ENCODE measurements at regions not wholly inside any gene's neighbourhood (a gene's known extent, or its start where the extent isn't known, plus 50 kb on each side); places are given as distances from the start of the nearest gene placed in this dataset.
"Not testable (repeated sequence)": the region's sequence is repeated elsewhere in the genome, so short reads cannot be mapped to it uniquely, and the experiment has no call there.

DNA sequence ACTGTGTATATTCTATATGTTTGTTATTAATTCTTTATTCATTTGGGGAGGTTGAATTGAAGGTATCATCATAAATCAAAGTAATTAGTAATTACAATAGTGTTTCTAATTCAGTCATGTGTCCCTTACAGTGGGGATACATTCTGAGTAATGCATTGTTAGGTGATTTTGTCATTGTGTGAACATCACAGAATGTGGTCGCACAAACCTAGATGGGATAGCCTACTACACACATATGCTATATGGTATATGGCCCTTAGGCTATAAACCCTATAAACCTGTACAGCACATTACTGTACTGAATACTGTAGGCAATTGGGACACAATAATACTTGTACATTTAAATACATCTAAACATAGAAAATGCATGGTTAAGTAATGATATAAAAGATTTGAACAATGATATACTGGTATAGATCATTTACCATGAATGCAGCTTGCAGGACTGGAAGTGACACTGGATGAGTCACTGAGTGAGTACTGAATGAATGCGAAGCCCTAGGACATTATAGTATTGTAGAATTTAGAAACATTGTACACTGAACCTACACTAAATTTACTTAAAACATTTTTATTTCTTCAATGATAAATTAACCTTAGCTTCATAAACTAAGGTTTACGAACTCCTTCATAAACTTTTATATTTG, 936.2 kb upstream of the CHORDC1 start:
- DNase-seq (ENCODE audit: low read depth in 2 of 2), result no peak

DNA sequence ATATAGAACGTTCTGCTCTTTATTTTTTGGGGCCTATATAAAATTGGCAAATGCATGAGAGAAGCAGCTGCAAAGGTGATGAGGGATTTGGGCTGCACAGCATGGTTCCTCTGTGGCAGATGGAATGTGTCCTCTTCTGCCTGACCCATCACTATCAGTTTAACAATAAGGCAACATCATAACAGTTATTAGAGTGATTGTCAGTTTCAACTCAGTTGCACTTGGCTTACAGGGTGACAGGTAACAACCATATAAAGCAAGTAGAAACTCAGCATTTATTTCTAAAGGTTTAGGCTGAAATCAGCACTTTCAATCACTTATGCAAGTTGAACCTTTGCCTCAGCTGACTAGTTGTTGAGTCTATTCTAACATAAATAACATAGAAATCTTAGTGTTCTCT, 935.4 kb upstream of the CHORDC1 start:
- DNase-seq (ENCODE audit: low read depth in 2 of 2), result no peak

DNA sequence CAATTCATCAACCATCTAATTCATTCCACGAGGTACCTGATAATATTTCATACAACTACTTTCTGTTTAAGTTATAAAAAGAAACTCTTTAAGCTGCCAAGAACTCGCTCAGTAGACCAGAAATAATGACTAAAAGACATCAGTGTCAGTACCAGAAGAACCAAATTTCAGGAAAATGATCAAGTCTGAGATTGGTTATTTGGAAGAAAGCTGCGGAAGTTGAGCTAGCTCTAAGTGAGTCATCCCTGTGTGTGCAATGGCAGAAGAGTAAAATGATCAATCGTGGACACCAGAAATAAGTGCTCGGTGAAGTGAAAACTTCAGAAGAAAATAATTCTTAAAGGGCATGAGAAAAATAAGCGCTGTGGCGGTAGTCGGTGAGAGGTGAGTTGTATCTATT, 933.2 kb upstream of the CHORDC1 start:
- DNase-seq (ENCODE audit: low read depth in 2 of 2), result no peak

DNA sequence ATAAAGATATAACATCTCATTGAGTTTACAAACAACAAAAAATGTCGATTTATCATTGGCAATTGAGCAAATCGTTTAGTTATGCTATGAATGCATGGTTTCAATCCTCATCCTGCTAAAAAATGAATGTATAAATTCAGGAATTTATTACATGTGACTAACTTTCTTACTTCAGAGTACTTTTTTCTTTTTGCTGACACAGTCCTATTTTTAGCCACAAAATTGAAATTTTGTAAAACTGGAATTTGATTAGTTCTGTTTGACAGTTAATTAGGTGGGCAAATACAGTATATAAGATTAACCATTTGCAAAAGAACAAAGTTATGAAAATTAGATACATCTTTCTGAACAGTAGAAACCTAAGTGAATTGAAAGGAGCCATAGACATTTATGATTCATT, 925.0 kb upstream of the CHORDC1 start:
- no peak for DNase-seq (ENCODE audit: low read depth in 2 of 2)

DNA sequence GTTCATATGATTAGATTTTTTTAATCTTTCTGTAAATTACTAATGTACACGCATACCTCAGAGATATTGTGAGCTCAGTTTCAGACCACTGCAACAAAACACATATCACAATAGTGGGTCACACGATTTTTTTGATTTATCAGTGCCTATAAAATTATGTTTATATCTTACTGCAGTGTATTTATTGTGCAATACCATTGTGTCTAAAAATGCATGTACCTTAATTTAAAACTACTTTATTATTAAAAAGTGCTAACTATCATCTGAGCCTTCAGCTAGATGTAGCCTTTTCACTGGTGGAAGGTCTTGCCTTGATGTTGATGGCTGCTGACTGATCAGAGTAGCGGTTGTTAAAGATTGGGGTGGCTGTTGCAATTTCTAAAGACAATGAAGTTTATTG, 918.8 kb upstream of the CHORDC1 start:
- DNase-seq (ENCODE audit: low read depth in 2 of 2), result no peak

DNA sequence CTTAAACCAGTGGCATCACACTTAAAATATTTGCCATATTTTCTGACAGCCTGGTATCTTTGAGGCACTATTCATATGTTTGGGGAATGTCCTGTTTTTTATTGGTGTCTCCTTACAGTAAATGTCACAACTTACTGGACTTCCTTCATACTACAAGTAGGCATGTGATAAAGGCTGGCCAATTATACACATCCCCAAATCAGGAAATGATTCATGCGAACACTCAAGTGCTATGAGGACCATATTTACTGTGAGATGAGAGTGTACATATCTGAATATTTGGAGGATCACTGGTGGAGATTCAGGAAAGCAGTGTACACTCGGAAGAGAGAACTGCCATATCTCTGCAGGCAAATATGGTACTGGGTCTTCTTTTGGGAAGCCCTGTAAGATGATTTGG, 913.8 kb upstream of the CHORDC1 start:
- no peak for DNase-seq (ENCODE audit: low read depth in 2 of 2)

DNA sequence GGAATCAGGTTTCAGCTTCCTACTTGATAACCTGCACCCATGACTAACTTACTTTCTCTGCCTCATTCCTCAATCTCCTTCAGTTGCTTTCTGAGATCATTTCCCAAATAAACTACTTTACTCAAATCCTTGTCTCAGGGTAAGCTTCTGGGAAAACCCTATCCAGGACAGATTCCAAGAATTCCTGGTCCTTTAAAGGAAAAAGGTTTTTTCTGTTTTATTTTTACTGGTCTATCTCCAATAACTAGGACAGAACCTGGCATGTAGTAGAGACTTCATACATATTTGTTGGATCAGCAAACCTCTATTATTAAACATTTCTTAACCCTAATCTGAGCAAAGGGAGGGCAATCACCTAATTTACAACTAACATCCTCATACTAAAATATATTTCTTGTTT, 910.5 kb upstream of the CHORDC1 start:
- DNase-seq (ENCODE audit: low read depth in 2 of 2), result no peak

DNA sequence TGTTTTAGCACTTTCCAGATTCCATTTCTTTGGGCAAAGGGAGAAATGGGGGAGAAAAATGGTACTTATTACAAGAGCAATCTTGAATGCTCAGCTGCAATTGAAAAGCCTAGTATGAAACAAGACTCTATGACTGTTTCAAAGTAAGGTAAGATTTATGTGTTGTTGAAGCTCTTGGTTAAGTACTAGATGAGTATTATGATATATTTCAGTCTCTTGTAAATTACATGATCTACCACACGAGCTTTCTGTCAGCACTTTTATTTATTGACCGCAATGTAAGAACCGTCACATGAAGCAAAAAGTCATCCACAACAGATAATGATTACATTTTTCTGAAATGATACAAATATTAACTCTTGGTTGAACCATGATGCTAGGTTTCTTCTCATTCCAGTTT, 906.7 kb upstream of the CHORDC1 start:
- no peak for DNase-seq (ENCODE audit: low read depth in 2 of 2)

DNA sequence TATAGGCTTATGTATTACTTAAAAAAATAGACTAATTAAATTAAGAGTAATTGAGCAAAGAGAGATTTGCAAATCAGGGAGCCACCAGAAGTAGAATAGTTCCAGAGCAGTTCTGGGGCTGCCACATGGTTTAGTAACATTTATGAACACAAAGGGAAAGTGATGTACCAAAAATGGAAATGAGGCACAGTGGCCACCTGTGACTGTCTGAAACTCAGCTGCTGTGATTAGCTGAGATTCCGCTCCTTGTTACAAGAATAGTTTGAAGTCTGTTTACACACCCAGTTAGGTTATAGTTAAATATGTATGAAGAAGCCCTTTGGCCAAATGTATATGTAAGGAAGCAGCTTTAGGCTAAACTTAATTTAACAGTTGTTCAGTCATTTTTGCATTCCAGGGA, 901.5 kb upstream of the CHORDC1 start:
- DNase-seq (ENCODE audit: low read depth in 2 of 2), result no peak

DNA sequence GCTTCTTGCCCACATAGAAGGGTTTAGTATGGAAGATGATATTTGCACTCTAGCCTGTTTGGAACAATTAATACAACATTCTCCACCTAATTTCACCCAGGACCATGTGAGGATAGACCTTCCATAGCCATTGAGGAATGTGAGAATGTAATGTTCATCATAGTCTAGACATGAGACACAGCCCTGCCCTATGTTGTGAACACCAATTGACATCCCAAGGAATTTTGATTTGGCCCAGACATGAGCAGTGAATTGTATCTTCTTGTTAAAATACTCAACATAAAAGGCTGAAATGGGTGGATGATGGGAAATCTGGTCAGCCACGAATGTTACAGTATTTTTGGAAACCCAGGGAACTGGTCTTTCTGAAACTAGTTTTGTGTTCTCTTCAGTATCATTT, 892.3 kb upstream of the CHORDC1 start:
- DNase-seq (ENCODE audit: low read depth in 2 of 2), result no peak

DNA sequence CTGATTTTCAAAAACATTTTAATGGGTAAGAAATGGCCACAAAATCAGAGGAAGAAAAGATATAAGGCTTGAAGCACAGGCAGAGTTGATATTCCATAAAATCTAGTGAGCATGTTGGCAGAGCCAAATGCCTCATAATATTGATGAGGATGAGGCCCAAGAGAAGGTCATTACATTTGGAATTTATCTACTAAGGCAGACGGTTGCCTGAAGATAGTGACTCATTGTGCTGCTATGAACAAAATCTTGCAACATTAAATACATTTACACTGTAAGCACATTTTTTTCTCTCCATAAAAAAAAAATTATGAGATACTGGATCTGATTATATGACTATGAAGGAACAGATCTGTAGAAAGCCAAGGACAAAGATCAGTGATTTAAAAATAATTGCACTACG, 881.4 kb upstream of the CHORDC1 start:
- DNase-seq (ENCODE audit: low read depth in 2 of 2), result no peak

DNA sequence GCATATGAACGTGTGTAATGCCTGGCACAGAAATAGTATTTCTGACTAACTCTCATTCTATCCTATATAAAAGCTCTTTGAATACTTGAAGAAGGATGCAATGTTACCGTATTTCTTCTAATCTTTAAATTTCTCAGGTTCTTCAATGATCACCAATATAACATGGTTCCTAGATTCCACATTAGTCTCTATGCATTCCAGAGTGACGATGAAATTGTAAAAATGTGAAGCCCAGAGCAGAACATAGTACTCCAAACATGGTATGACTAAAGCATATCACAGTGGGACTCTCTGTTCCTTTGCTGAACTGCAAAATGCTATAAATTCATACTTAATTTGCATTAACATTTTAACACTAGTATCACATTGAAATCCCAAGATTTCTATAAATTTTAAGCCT, 877.6 kb upstream of the CHORDC1 start:
- DNase-seq (ENCODE audit: low read depth in 2 of 2), result no peak

DNA sequence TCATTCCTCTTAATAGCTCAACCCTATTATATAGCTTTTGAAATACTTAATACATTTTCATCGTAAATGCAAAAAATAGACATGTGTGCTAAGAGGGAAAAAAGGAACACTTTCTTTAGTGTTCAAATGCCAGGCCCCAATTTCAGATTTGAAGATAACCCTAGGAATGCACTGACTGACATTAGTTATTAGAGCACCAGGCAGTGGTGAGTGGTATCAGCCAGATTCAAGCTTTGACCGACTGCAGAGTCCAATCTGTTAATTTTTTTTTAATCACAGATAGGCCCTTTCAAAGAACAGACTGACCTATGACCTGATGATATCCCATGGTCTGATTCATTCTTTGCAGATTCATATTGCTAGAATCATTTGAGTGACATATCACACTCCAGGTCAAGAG, 874.2 kb upstream of the CHORDC1 start:
- DNase-seq (ENCODE audit: low read depth in 2 of 2), result no peak

DNA sequence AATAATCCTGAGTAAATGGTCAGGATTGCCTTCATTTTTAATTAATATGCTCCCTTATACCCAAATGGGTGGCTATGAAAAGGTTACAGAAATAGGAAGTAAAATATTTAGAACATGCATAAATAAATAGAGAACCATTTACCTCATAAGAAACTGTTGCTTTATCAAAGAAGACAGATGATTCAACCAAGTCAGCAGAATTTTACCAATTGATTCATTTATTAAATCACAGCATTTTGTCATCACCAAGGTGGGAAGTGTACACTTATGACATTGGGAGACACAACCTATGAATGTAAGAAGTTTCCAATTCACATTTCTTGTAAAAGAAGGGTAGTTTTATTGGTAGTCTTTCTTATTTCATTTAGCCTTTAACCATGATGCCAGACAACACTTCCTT, 870.3 kb upstream of the CHORDC1 start:
- no peak for DNase-seq (ENCODE audit: low read depth in 2 of 2)

DNA sequence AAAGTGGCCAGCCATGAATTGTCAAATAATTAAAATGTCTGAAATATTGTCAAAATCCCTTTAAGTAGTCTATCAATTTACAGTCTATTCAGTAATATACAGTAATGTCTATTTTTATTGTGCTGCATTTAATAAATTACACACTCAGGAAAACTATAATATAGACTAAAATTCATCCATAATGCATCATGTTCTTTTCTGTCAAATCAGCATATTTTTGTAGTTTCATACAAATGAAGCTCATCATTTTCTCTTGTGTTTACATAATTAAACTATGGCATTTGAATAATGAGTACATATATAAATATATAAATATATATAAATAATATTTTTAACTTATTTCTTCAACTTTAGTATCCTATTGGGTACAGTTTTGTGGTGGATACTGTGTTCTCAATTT, 868.7 kb upstream of the CHORDC1 start:
- no peak for DNase-seq (ENCODE audit: low read depth in 2 of 2)

DNA sequence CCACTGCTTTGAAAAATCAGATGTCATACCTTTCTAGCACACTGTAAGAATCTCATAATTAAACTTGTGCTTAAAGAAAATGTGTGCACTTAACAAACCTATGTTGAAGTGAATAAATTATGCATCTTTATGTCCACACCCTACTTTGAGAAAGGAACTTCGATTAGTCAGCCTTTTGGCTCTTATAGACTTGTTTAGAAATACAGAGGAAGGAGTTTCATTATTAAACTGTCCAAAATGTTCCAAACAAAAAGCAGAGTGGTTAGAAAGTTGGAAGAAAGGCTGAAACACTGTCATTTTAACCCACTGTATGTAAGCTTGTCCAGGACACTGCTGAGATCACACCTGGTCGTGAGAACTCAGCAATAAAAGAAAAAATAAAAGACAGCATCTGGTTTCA, 863.2 kb upstream of the CHORDC1 start:
- no peak for DNase-seq (ENCODE audit: low read depth in 2 of 2)

DNA sequence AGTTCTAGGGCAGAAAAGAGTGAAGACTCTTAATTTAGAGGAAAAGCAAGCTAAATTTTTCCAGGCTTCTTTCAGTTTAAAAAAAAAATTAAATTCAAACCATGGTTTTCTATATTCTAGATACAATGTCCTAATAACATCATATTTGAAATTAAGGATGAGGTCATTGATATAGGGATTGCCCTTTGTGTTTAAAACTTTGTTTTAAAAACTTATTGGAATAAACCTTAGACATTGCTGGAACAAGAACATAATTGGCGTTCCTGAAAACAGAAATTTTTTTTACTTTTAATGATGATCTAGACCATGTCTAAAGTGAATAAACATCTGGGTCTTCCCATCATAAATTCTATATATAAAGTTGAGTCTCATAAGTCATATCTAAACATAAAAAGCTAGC, 859.4 kb upstream of the CHORDC1 start:
- DNase-seq (ENCODE audit: low read depth in 2 of 2), result no peak

DNA sequence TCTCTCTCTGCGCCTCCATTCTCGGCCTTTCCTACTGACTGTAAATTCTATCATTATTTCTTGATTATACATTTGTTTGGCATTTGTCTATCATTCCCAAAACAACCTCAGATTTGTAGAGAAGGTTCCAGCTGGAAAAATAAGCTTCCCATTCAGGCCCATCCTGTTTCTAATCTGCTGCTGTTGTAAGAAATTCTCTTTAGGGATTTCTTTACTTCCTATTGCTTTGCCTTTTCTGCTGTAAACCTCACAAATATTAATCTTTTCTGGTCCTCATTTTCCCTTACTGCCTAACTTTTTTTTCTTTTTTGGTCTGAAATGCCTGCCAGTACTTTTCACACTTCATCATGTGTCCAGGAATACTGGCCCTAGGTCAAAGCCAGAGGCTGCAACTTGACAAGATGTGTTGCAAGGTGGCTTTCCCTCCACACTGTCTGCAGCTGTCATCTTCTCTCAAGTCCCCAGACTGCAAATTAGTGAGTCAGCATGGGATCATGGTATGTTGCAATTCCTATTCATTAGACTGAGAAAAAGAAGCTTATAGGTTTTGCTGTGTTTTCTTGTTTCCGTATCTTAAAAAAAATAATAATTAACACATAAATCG, 858.7 kb upstream of the CHORDC1 start:
- DNase-seq (ENCODE audit: low read depth in 2 of 2), result no peak

DNA sequence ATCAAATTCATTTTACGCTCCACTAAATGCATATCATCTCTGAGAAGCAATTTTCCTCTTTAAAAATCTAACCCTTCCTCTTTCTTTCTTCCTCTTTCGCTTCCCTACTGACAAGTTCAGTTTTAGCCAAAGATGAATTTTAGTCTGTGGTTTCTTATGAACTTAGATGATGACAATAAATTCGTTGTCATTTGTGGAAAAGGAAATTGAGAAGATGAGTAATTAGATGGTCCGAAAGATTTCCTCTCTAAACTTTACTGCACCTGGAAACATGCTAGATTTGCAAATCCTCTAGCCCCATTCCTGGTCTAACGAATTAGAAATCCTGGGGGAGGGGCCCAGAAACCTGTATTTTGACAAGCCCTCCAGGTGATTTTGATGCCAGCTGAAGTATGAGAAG, 855.4 kb upstream of the CHORDC1 start:
- DNase-seq (ENCODE audit: low read depth in 2 of 2), result no peak

DNA sequence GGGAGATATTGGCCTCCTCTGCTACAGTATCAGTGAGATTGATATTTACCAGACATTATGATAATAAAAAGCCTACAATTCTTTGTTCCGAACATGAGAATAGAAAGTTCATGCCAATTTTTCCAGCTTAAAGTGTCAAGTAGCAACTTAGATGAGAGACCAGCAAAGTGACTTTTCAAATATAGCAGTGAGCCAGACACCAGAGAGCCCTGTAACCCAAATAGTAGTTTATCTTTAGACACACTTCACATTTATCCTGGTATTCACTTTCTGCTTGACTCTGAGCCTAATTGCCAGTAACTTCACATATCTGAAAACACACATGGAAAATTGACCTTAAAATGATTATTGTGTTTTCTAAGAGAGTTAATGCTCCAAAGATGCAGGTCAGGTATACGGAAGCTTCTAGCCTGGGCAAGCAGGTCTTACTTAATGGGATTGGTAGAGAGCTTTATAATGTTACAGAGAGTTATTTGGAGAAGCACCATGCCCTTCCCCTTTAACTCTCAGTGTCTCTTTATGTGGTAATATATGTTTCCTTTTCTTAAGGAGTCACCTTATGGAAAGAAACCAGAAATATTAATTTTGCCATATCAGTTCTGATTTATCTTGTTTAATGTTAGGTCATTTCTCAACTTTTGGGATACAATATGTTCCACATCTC, 852.3 kb upstream of the CHORDC1 start:
- no peak for DNase-seq (ENCODE audit: low read depth in 2 of 2)

DNA sequence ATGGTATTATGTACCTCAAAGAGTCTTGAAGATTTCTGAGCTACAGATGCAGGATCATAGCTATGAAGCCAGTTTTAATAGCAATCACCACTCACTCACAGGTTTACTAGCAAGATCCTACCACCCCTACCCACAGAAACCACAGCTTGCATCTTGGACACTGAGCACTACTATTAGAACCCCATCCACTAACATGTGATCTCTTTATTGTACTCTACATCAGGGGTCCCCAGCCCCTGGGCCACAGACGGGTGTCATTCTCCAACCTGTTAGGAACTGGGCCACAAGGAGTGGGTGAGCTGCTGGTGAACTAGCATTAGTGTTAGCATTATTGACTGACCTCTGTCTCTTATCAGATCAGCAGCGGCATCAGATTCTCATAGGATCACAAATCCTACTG, 844.8 kb upstream of the CHORDC1 start:
- no peak for DNase-seq (ENCODE audit: low read depth in 2 of 2)

DNA sequence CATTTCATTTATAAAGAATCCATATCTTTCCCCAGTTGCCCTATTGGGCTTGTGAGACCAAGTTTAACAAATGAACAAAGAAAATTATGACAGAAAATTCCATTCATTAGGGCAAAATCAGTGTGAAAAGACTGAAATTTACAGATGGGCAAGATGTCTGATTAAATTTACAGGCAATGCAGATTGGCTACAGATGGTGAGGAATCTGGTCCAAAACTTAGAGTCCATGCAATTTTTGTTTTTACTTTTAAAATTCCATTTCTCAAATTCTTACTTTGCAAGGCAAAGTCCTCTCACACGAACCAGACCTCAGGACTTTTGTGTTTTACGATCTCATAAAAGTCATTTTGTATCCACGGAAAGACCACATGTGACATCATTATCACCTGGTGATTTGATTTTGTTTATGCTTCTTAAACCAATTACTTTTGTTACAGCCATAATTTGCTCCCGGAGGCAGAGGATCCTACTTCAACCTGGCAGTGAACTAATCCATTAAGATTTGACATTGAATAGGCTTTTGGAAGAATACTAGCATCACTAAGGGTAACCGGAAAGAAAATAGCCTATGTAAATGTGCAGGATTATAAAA, 843.7 kb upstream of the CHORDC1 start:
- no peak for DNase-seq (ENCODE audit: low read depth in 2 of 2)

DNA sequence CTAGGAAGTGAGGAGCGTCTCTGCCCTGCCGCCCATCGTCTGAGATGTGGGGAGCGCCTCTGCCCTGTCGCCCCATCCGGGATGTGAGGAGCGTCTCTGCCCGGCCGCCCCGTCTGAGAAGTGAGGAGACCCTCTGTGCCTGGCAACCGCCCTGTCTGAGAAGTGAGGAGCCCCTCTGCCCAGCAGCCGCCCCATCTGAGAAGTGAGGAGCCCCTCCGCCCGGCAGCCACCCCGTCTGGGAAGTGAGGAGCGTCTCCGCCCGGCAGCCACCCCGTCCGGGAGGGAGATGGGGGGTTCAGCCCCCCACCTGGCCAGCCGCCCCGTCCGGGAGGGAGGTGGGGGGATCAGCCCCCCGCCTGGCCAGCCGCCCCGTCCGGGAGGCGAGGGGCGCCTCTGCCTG, 840.5 kb upstream of the CHORDC1 start:
- not testable (repeated sequence) for DNase-seq (ENCODE audit: low read depth in 2 of 2)
